Amygdala (tissue), 56 donors: ENCODE measurements at regions not wholly inside any gene's neighbourhood (a gene's known extent, or its start where the extent isn't known, plus 50 kb on each side); places are given as distances from the start of the nearest gene placed in this dataset.

Source experiments
- DNase-seq, 56 donors: peaks; one replicate each; lab custom pipeline; 2025; lab: John Stamatoyannopoulos, UW

DNA sequence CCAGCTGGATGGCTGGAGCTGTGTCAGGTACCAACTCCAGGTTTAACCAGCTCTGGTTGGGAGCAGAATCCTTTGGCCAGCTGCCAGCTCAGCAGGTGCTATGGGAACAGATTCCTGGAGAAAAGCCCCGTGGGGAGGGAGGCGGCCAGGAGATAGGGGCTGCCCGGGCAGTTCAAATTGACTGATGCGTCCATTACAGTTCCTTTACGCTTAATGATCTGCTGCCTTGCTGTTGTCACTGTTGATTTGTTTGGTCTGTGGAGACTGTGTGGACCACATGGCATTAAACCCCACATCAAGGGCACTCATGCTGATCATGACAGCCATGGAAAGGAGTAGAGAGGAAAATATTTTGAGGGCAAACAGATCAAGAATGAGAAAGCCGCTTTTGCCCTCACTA lies 200.0 kb downstream of the TSN start:
- DNase-seq = peak in 1 of 56 donors; percentile 11

DNA sequence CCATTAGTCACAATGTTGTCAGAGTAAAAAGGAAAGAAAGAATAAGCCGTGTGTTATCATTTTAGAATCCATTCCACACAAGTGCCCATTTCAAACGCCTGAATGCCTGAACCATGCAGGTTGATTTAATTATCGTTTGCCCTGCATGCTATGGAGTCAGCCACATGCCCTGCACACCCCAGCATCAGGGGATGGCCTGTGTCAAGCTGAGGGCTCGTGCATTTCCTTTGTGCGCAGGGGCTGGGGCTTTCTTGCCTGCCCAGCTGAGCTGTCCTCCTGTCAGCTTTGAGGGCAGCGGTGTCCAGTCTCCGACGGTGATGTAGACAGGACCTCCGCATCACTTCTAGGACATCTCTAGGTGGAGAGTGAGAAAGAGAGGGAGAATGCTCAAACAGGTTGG lies 200.4 kb downstream of the TSN start:
- no peak for DNase-seq

DNA sequence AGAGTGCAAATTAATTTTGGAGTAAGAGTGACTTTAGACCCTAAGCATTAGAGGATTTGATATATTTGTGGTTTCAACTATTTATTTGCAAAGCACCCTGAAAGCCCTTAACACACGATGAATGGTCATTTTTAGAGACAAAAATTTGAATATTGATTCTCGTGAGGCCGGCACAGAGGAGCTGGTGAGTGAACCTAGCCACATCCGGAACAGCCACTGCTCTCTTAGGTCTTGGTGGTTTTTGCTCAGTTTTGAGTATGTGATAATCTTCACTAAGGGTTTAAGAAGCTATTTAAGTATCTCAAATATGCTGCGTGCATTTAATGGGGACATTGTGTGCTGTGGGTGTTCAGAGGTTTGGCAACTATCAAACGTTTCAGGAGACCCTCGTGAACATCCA lies 204.8 kb downstream of the TSN start:
- DNase-seq = no peak

DNA sequence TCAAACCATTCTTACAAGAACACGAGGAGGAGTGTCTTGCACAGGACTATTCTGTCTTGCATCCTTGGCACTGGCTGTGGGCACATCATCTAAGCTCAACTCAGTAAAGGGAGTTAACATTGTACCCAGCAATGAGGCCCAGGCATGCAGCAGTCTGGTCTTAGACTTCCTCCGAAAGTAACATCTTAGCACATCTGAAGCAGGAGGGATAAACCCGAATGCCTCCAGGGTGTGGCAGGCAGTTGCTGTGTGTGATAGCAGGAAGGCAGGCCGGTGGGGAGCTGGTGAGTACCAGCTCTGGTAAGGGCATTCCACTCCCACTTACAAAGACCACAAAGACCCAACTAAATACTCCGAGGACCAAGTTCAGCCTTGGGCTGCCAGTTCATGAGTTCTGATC lies 206.3 kb downstream of the TSN start:
- DNase-seq = no peak

DNA sequence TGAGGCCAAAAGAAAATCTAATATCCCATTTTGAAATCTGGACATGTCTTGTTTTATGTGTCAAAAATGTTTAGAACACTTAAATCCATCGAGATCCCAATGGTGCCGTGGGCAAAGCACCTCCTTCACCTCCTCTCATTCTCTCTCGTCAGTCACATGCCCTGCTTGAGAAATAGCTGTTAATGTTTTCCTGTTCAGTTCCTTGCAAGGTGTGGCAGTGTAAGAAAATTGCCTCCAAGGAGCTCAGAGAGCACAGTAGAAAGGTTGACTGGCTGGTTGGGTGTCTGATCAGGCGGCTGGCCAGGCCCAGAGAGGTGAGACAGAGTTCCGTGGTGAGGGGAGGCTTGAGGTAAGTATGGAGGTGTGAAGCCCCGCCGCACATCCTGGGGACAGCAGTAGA lies 210.2 kb downstream of the TSN start:
- DNase-seq = no peak

DNA sequence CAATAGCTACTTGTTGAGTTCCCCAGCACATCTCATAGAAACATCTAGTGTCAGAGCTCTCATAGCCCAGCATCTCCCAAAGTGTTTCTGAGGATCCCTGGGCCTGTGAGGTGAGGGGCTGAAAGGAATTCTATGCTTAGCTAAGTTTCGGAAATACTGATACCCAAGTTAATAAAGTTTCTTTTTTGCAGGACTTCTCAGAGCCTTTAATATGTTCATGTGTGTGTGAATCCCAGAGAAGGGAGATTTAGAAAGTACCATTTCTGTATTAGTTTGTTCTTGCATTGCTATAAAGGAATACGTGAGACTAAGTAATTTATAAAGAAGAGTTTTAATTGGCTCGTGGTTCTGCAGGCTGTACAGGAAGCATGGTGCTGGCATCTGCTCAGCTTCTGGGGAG lies 211.2 kb downstream of the TSN start:
- DNase-seq = no peak

DNA sequence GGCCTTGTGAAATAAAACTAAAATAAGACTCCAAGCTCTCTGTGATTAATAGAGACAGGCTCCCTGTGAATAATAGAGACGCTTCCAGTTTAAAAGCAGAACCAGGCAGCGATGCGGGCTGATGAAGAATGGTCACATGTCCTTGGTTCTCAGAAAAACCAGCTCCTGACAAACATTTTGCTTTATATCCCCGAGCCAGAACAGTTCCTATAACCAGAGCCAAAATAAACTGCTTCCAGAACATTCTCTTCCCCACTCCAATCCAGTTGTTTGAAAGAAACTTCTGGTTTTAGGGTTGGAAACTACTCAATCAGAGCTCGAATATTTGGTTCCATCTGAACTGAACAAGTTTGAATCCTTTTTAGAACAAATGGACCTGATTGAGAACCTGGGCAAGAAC lies 213.7 kb downstream of the TSN start:
- DNase-seq = peak in 5 of 56 donors; percentile 4 to 25 (median 13)

DNA sequence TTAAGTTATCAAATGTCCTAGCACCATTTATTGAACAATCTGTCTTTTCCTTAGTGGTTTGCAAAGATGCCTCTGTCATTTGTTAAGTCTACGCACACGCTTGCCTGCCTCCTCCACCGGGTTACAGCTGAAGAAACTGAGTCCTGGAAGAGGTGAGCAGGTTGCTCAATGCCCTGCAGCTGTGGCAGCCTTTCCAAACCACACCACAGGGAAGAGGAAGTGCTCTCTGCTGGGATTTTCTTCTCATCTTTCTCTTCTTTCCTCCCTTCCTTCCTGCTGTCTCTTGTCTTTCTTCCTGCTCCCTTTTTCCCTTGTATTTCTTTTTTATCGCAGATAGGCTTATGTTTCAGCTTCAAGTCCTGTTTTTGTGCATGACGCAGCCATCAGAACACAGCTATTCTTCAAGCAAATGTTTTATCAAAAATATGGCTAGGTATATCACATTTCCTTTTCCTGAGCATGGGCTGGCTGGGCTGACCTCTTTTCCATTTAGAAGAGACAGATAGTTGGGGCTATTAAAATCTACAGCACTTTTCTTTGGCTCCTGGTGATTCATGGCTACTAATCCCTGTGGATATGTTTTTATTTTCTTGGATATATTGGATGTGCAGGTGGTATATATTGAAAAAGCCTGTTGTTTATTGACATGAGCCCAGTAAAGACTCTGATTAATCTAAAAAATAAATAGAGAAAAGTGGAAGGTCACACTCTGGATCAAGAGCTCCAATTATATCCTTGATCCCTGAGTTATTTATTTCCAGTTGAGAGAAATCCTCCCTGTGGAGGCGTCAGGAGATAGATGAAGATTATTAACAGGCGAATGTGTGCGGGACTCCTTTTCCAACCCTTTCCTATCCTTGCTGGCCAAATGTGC lies 214.6 kb downstream of the TSN start:
- no peak for DNase-seq

DNA sequence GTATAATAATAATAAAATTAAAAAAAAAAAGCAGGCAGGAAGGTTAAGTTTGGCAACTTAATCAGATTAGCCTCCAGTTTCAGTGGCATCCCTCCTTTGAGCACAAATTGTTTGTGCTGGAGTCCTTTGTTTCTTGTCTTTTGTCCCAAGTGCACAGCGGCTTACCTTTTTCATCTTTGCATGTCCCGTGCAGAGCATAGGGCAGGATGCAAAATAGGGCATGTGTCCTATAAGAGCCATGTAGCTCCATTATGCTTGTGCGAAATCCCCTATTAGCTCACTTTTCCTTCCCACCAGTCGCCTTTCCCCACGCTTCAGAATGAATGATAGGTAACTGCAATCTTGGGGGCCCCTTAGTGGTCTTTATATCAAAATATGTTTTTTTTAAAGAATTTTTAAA lies 216.8 kb downstream of the TSN start:
- DNase-seq = no peak

DNA sequence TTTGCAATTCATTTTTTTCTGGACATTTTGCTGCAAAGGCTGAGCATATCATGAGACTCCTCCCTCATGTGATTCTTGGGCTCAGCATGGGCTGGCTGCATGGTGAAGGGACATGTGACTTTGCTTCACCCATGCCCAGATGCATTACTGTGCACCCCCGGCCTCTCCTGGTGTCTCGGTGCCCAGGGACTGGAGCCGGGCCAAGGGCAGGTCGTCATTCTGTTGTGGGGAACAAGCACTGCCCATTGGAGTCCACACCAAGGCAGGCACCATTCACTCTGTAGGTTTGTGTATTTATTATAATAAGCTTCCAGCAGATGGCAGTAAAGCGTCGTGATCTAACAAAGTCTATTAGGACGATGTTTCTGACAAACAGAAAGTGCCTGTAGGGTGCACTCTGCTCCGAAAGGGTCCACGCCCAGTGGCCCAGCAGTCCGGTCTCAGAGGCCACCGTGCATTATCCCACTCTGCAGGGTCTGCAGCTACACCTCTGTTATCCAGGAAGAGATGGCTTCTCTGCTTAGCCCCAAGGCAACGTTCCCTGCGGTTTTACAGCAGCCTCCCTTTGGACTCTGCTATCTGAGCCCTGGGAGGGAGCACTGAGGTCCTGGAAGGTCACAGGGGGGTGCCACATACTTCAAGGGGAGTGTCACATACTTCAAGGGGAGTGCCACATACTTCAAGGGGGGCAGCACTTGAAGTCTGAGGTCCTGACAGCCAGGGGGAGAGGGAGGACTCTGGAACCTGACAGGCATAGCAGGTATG lies 219.6 kb downstream of the TSN start:
- peak in 35 of 56 donors; percentile 6 to 79 (median 26) for DNase-seq

DNA sequence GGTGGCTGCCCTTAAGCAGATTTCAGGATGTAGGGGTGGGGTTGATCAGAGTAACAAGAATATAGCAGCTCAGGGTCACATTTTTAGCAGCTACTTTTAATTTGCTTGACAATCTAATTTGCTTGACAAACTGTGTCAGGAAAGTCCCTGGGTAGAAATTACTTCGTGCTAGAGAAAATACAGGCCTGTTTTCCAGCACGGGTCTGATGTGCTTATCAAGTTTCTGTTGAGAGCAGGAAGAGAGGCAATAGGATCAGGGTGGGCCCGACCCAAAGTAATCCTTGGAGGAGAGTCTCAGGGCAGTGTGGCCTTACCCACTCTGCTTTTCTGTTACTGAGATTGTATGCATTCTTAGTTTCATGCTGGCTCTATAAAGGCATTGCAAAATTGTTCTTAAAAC lies 221.5 kb downstream of the TSN start:
- no peak for DNase-seq

DNA sequence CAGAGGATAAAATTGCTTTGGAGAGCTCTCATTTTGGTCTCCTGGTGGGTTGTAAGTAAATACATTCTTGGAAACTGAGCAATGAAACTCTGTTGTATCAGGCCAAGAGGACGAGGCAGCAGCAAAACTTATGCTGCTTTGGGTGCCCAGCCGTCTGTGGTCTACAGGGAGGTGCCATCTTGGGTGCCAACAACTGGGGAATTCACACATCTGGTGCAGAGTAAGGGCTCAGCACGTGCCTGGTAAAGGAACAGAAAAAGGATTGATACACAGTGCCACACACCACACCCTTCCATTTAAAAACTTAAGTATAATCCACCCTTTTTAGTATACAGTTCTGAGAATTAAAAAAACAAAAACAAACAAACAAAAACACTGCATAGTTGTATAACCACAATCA lies 221.9 kb downstream of the TSN start:
- no peak for DNase-seq

DNA sequence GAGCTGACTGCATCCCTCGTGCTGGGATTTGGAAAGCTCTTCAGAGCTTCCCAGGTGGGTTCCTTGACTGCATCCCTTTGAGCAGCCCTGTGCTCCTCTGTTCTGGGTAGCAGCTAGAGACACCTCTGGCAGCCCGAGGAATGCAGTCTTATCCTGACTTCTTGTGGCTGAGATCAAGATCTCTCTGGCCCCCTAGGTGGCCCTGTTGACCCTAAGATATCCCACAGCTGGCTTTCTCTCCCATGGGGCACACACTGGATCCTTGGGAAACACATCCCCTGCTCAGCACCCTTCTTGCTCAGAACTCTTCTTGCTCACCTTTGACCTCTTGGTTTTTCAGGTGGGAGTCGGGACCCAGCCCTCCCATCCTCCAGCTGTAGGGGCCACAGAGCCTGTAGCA lies 237.2 kb downstream of the TSN start:
- no peak for DNase-seq

DNA sequence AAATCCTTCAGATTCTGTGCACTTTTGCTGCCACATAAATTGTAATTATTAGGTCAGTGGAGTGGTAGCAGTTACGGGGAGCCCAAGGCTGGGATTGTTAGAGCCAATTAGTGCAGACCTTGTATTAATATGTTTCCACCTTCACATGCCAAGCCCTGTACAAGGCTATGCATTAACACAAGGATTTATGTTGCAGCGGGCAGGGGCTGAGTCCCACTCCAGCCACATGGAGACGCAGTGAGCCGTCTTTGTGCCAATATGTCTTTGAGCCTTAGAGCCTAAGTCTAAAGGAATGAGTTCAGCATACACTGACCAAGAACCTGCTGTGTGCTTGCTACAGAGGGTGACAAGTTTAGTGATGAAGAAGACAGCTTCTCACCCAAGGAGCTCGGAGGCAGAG lies 238.2 kb downstream of the TSN start:
- DNase-seq = no peak

DNA sequence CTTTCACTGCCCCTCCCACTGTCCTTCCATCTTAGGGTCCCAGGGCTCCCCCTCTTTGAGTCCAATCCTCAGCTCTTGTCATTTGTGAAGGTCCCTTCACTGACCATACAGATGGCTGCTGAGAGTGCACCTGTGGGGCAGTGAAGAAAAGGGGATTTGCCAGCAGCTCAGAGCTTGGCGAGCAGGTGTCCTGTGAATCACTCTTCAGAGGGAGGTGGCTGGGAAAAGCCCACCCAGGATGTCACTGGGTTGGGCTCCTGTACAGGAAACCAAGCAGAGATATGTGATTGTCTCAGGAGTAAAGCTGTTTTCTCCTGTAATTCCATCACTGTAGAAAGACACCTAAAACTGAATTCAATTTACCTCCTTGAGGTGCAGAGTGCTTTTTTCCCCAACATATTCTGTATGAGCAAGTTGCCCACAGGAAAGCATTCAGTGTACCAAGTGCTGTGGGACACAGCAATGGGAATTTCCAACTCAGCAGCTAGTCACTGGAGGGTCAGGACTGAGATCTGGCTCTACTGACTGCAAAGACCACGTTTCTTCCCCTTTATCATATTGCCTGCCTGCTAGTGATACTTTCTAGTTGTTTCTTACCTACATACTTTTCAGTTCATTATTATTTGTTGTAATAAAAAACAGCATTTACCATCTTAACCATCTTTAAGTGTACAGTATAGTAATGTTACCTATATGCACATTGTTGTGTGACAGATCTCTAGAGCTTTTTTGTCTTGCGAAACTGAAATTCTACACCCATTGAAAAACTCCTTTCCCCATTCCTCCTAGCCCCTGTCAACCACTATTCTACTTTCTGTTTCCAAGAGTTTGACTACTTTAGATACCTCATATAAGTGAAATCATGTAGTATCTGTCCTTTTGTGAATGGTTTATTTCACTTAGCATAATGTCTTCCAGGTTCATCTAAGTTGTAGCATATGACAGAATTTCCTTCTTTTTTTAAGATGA lies 239.1 kb downstream of the TSN start:
- no peak for DNase-seq

DNA sequence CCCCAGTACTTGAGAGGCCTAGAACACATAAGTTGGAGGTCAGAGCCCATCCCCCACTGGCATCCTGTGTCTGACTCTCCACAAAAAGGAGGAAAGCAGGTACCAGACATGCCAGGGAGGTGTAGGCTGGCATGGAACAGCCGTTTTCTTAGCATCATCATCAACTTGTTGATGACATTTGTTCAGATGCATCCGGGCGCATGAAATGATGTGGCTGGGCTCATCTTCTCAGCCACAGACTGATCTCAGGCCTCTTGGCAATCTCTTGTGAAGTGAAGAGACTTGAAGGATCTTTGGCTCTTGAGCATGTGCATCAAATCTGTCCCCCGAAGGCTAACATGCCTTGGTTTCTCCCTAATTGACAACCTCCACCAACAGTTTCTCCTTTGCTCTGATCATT lies 243.3 kb downstream of the TSN start:
- DNase-seq = no peak

DNA sequence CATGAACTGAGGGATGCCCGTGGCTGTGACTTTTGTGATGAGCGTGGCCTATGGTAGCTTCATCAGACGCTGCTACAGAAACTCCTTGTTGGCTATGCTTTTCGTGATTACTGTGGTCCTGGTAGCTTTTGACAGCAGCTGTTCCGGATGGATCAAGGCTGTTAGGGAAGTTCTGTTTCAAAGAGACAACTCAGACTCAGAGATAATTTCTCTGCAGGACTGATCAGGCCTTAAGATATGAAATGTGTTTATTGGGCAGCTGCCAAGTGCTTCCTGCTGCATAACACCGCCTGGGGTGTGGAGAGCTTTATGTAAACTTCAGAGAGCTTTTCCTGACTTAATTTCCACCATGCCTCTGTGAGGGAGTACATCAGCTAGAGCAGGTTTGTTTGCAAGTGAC lies 243.8 kb downstream of the TSN start:
- no peak for DNase-seq

DNA sequence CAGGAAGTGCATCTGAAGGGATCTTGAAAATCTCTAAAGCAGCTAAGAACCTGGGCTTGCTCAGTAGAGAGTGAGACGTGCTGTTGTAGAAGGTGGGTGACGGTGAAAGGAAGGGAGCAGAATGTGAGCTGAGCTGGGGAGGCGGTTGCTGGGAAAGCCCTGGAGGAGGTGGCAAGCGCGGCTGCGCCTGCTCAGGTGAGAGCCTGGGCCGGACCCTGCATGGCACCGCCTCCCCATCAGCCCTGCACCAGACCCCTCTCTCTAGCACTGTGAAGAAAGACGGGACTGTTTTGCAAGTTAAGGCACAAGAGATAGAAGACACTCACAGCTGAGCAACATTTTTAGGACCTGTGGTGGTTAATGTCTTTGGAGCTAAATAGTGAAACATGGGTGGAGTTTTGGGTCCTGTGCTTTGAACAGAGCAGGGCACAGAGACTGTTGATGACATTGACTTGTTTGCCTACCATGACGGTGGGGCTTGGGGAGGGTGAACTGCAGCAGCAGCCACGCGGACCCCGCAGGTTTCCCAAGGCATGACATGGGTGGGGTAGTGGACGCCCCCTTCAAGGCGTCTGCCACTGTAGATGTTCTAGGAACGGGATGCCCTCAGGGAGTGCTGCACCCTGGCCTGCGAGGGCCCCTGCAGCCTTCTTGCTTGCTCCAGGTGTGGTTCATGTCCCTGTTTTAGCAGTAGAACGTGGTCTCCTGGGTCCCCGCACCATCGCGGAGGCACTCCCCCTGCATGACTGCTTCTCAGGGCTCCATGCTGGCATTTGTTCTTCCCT lies 245.3 kb downstream of the TSN start:
- no peak for DNase-seq

DNA sequence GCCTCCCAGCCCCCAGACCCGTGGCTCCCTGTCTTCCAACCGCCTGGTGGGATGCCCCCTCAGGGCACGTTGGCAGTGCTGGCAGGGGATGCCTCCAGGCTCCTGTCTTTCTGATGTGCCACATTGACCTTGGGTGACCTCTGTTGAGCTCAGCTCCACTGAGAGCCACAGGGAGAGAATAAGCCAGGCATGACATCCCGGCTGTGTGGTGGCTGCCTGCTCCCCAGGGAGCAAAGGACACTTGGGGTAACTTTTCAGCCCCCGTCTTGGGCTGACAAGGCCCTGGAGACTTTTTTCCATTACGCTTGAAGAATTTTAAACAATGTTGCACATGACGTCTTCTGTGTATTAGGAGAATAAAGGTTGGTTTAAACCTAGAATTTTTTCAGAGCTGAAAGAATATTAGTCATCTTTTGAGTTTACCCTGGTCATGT lies 246.0 kb downstream of the TSN start:
- no peak for DNase-seq
